GM12892 (cell line): ENCODE measurements at regions not wholly inside any gene's neighbourhood (a gene's known extent, or its start where the extent isn't known, plus 50 kb on each side); places are given as distances from the start of the nearest gene placed in this dataset.

ENCODE experiments used
- POLR2A ChIP-seq: IDR thresholded peaks from 2 replicates; pipeline ENCODE4 v1.6.1; 2011; ENCODE audit warnings: low read depth, low read length, control low read depth
- POLR2AphosphoS5 ChIP-seq: IDR thresholded peaks from 2 replicates; pipeline ENCODE4 v1.6.1; 2011; ENCODE audit warnings: low read depth, low read length, control low read depth
- TAF1 ChIP-seq: IDR thresholded peaks from 2 replicates; pipeline ENCODE4 v1.6.1; 2011; ENCODE audit warnings: low read depth, mild to moderate bottlenecking, control low read depth, low read length, borderline replicate concordance

GRCh38 chr16:80462917-80463316 lies 77.9 kb upstream of the DYNLRB2 start:
- TF ChIP-seq POLR2A: no peak
- no peak for TF ChIP-seq POLR2AphosphoS5
- no peak for TF ChIP-seq TAF1
